ENCODE measurements at regions not wholly inside any gene's neighbourhood (a gene's known extent, or its start where the extent isn't known, plus 50 kb on each side); places are given as distances from the start of the nearest gene placed in this dataset.

DNA sequence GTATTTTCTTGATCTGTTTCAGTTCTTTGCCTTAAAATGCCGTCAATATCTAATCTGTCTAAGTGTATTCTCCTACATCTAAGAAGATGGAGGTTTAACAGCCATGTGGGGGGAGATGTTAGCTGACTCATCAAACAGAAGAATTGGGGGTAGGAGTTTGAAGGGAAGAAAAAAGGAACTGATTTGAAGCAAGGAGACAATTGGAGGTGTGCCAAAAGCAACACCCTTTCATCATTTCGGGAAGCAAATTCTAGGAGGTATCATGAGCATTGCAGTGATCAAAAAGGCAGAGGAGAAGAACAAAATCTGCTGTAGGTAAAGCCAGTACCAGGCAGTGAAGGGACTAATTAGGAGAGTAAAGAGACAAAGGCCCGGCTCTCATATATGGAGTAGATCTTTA lies 337.3 kb upstream of the TBC1D5 start:
- intact Hi-C loops (cut with DNase I), result no loop called here
- WGBS, 2 donors, result 67% methylated on average over 3 of the region's 3 CpGs

DNA sequence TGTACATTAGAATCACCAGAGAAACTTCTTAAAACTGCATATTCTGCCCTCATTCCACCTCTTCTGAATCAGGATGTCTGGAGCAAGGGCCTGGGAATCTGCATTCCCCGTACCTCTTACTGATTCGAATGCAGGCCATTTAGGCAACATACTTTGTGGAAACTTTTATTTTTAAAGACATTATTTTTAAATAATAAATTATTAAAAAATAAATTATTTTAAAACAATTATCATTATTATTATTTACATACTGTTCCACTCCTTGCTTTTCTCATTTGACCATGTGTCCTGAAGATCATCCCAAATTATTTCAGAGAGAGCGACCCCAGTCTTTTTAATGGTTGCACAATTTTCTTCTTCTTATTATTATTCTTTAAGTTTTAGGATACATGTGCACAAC lies 336.6 kb upstream of the TBC1D5 start:
- no peak for DNase-seq
- Histone ChIP-seq H3K9me3 (no peaks in the 10 kb centered on the region), H3K36me3 (no peaks in the 10 kb centered on the region), H3K27ac (no peak overlapping the region), H3K4me1 (no peaks in the 10 kb centered on the region), H3K4me3 (replicated peaks in 1 of 3) (no peak overlapping the region), H3K27me3 (no peaks in the 10 kb centered on the region)
- TF ChIP-seq, protein P1, sequence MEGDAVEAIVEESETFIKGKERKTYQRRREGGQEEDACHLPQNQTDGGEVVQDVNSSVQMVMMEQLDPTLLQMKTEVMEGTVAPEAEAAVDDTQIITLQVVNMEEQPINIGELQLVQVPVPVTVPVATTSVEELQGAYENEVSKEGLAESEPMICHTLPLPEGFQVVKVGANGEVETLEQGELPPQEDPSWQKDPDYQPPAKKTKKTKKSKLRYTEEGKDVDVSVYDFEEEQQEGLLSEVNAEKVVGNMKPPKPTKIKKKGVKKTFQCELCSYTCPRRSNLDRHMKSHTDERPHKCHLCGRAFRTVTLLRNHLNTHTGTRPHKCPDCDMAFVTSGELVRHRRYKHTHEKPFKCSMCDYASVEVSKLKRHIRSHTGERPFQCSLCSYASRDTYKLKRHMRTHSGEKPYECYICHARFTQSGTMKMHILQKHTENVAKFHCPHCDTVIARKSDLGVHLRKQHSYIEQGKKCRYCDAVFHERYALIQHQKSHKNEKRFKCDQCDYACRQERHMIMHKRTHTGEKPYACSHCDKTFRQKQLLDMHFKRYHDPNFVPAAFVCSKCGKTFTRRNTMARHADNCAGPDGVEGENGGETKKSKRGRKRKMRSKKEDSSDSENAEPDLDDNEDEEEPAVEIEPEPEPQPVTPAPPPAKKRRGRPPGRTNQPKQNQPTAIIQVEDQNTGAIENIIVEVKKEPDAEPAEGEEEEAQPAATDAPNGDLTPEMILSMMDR (IDR thresholded peaks at IDR 0.05), result no peak
- no peak for TF ChIP-seq POLR2A (IDR thresholded peaks at IDR 0.05)
- WGBS, 2 donors, result 92 to 94% methylated on average over 3 of the region's 3 CpGs
- intact Hi-C loops (cut with DNase I), result no loop called here

More for the DNA sequence above, 337.3 kb upstream of the TBC1D5 start:
- DNase-seq, result no peak
- no peaks in the 10 kb centered on the region for H3K9me3 ChIP-seq
- TF ChIP-seq, protein P1 (IDR thresholded peaks at IDR 0.05), result no peak
- no peak overlapping the region for H3K4me3 ChIP-seq (replicated peaks in 1 of 3)
- H3K27ac ChIP-seq, result no peak overlapping the region
- H3K4me1 ChIP-seq, result no peaks in the 10 kb centered on the region
- H3K36me3 ChIP-seq, result no peaks in the 10 kb centered on the region
- no peaks in the 10 kb centered on the region for H3K27me3 ChIP-seq

DNA sequence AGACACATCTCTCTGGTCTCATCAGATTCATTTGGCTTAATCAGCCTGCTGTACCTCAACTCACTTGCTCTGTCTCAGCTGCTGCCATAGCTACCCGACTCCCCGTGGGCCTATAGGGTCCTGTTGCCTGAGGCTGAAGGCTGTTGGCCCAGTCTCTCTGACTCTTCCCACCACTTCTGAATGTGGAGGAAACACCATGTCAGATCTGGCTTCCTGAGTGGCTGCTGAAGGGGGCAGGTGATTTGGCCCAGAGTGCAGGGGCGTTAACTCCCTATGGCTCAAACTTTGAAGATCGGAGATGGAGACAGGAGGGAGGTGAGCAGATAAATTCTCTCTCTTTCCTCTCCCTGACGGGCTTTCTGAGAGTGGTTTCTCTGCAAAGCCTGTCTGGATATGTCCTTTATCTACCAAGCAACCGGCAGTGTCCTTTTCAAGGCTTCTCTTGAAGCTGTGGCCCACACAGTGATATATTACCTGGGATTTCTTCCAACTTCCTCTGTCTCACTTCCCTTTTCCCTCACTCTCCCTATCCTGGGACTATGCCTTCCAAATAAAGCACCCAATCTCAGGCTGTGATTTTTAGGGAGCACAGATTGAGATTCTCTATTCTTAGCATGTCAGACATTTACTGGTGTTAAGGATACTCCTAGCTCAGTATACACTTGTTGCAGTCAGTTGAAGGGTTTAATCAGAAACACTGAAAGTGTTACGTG lies 334.9 kb upstream of the TBC1D5 start:
- H3K4me1 ChIP-seq, result no peaks in the 10 kb centered on the region
- DNase-seq, result no peak
- no peaks in the 10 kb centered on the region for H3K27me3 ChIP-seq
- intact Hi-C loops (cut with DNase I), result no loop called here
- 72 to 75% methylated on average over 7 of the region's 7 CpGs for WGBS, 2 donors
- TF ChIP-seq, protein P1 (IDR thresholded peaks at IDR 0.05), result no peak
- no peak for TF ChIP-seq POLR2A (IDR thresholded peaks at IDR 0.05)
- H3K4me3 ChIP-seq (replicated peaks in 1 of 3), result no peak overlapping the region
- H3K36me3 ChIP-seq, result no peaks in the 10 kb centered on the region
- H3K9me3 ChIP-seq, result no peaks in the 10 kb centered on the region
- no peak overlapping the region for H3K27ac ChIP-seq

DNA sequence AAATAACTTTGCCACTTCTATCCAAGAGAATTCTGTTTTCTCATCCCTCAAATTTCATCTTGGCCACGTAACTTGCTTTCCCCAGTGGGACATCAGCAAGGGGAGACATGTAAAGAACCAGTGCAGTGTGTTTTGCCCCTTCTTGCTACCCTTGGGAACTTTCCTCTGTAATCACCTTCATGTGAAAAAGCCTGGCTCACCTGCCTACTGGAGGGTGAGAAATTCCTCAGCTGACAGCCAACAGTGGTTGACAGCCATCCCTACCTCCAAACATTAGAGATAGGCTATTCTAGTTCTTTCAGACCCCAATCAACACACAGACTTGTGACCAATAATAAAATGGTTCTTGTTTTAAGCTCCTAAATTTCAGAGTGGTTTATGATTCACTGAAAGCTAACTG lies 333.9 kb upstream of the TBC1D5 start:
- Histone ChIP-seq H3K4me3 (replicated peaks in 1 of 3) (no peak overlapping the region), H3K27ac (no peak overlapping the region), H3K27me3 (no peaks in the 10 kb centered on the region), H3K4me1 (no peaks in the 10 kb centered on the region), H3K36me3 (no peaks in the 10 kb centered on the region), H3K9me3 (no peaks in the 10 kb centered on the region)
- 79 to 88% methylated on average over 1 of the region's 1 CpG for WGBS, 2 donors
- no peak for DNase-seq
- intact Hi-C loops (cut with DNase I), result no loop called here
- TF ChIP-seq, protein P1 (IDR thresholded peaks at IDR 0.05), result no peak
- no peak for TF ChIP-seq POLR2A (IDR thresholded peaks at IDR 0.05)

DNA sequence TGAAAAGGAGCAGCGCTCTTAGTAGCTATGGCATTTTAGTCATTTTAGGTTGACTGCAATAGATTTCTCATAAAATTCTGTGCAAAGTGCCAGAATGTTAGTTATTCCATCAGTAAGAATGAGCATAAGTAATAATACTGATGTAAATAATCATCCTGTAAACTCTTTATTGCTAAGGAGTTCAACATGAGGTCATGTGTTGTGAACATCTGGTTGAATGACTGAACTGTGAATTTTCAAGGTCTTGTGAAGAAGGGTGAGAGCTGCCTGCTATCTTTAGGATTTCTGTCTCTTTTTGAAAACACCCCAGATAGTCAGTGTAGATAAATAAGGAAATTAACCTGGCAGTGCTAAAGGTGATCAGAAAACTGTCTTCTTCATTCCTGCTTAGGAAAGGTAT lies 333.4 kb upstream of the TBC1D5 start:
- 98 to 100% methylated on average over 1 of the region's 1 CpG for WGBS, 2 donors
- Histone ChIP-seq H3K4me3 (replicated peaks in 1 of 3) (no peak overlapping the region), H3K36me3 (no peaks in the 10 kb centered on the region), H3K9me3 (no peaks in the 10 kb centered on the region), H3K27me3 (no peaks in the 10 kb centered on the region), H3K4me1 (no peaks in the 10 kb centered on the region), H3K27ac (no peak overlapping the region)
- DNase-seq, result no peak
- intact Hi-C loops (cut with DNase I), result no loop called here
- no peak for TF ChIP-seq POLR2A (IDR thresholded peaks at IDR 0.05)
- TF ChIP-seq, protein P1 (IDR thresholded peaks at IDR 0.05), result no peak
